Colonic mucosa (tissue), 4 donors: ENCODE measurements at regions not wholly inside any gene's neighbourhood (a gene's known extent, or its start where the extent isn't known, plus 50 kb on each side); places are given as distances from the start of the nearest gene placed in this dataset.

Experiments used
- DNase-seq: peaks from one replicate; pipeline ENCODE4 v3.0.0-alpha.2; 2020
- H3K27ac ChIP-seq: fragments of 200-600 bp; one replicate; pipeline ENCODE4 v1.8.0; 2021
- H3K27me3 ChIP-seq: fragments of 200-600 bp; one replicate; pipeline ENCODE4 v1.8.0; 2021
- H3K36me3 ChIP-seq: fragments of 200-600 bp; one replicate; pipeline ENCODE4 v1.8.0; 2021
- H3K4me1 ChIP-seq: fragments of 200-600 bp; one replicate; pipeline ENCODE4 v1.8.0; 2021; ENCODE audit warnings: mild to moderate bottlenecking
- H3K4me3 ChIP-seq: fragments of 200-600 bp; one replicate; pipeline ENCODE4 v1.8.0; 2021
- H3K9ac ChIP-seq, 2 donors: one replicate each; pipeline ENCODE4 v1.7.0; 2013; ENCODE audit warnings: control low read depth in 2 of 2, low read depth in 2 of 2, low read length in 2 of 2
- H3K9me3 ChIP-seq: fragments of 200-600 bp; one replicate; pipeline ENCODE4 v1.8.0; 2021
- intact Hi-C: fragments of 100-400 bp; cut with DNase I; formaldehyde crosslinking; loops from one replicate; pipeline ENCODE4 v1.14.1; 2022
- TF ChIP-seq, protein P1 (sequence below): fragments of 200-600 bp; IDR thresholded peaks from one replicate; pipeline ENCODE4 v1.8.0; 2022; ENCODE audit warnings: antibody characterized with exemption, mild to moderate bottlenecking
- donor health status: healthy.
- donor health status: DM: no; HTN: no; CAD: no.
- donor health status: DM: no; HTN: no; CAD: no.

GRCh38 chr15:96728591-96728990, 398.1 kb downstream of the NR2F2 start:
- H3K9me3 ChIP-seq = no peaks in the 10 kb centered on the region
- no peak overlapping the region for H3K4me3 ChIP-seq
- no peaks in the 10 kb centered on the region for H3K4me1 ChIP-seq
- no peaks in the 10 kb centered on the region for H3K27me3 ChIP-seq
- DNase-seq = no peak
- no peak overlapping the region for H3K27ac ChIP-seq
- no peaks in the 10 kb centered on the region for H3K36me3 ChIP-seq
- TF ChIP-seq, protein P1, sequence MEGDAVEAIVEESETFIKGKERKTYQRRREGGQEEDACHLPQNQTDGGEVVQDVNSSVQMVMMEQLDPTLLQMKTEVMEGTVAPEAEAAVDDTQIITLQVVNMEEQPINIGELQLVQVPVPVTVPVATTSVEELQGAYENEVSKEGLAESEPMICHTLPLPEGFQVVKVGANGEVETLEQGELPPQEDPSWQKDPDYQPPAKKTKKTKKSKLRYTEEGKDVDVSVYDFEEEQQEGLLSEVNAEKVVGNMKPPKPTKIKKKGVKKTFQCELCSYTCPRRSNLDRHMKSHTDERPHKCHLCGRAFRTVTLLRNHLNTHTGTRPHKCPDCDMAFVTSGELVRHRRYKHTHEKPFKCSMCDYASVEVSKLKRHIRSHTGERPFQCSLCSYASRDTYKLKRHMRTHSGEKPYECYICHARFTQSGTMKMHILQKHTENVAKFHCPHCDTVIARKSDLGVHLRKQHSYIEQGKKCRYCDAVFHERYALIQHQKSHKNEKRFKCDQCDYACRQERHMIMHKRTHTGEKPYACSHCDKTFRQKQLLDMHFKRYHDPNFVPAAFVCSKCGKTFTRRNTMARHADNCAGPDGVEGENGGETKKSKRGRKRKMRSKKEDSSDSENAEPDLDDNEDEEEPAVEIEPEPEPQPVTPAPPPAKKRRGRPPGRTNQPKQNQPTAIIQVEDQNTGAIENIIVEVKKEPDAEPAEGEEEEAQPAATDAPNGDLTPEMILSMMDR = no peak
- intact Hi-C loops = no loop called here
- no peak overlapping the region for H3K9ac ChIP-seq

DNA sequence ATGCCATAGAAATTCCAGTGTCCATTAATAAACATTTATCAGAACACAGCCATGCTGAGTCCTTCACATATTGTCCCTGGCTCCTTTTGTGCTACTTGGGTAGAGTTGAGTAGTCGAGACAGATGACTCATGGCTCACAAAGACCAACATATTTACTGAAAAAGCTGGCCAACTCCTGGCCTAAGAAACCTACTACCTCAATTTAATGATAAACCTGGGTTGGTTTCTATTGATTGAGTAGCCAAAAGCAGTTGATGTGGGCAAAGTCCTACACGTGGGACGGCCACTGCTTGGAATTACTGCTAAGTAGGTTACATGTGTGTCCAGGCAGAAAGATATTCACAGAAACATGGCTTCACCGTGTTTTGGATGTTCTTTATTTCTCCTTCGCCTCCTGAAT, 402.2 kb downstream of the NR2F2 start:
- H3K4me3 ChIP-seq = no peak overlapping the region
- H3K9me3 ChIP-seq = no peaks in the 10 kb centered on the region
- DNase-seq = no peak
- no peak overlapping the region for H3K9ac ChIP-seq
- H3K27me3 ChIP-seq = no peaks in the 10 kb centered on the region
- H3K4me1 ChIP-seq = no peaks in the 10 kb centered on the region
- intact Hi-C loops = no loop called here
- TF ChIP-seq, protein P1 = no peak
- H3K27ac ChIP-seq = no peak overlapping the region
- no peaks in the 10 kb centered on the region for H3K36me3 ChIP-seq

DNA sequence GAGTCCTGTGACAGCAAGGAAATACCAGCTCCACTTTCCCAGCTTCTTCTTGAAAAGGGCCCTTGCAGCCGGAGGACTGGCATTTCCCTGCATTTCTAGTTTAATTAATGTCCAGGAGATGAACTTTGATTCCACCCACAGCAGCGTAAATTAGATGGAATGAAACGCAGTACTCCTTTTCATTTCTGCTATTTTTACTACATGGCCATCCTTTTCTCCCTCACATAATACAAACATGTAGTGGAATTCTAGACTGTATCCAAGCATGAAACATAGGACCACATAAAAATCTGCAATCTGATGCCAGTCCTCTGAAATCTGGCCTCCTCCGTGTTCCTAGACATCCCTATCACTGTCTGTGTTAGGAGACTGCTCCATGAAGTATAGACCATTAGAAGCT, 403.2 kb downstream of the NR2F2 start:
- no peaks in the 10 kb centered on the region for H3K27me3 ChIP-seq
- no peak overlapping the region for H3K9ac ChIP-seq
- intact Hi-C loops = no loop called here
- no peak for DNase-seq
- H3K4me1 ChIP-seq = no peaks in the 10 kb centered on the region
- H3K9me3 ChIP-seq = no peaks in the 10 kb centered on the region
- no peak overlapping the region for H3K27ac ChIP-seq
- H3K4me3 ChIP-seq = no peak overlapping the region
- TF ChIP-seq, protein P1 = no peak
- no peaks in the 10 kb centered on the region for H3K36me3 ChIP-seq

GRCh38 chr15:96735632-96736240, 405.2 kb downstream of the NR2F2 start:
- Histone ChIP-seq H3K9me3 (no peaks in the 10 kb centered on the region), H3K4me3 (no peak overlapping the region), H3K27me3 (no peaks in the 10 kb centered on the region), H3K36me3 (no peaks in the 10 kb centered on the region), H3K4me1 (no peaks in the 10 kb centered on the region), H3K27ac (no peak overlapping the region), H3K9ac (no peak overlapping the region)
- intact Hi-C loops = no loop called here
- TF ChIP-seq, protein P1 = no peak
- DNase-seq = no peak

- Histone ChIP-seq H3K9me3 (no peaks in the 10 kb centered on the region), H3K27me3 (no peaks in the 10 kb centered on the region), H3K27ac (no peak overlapping the region), H3K4me1 (no peaks in the 10 kb centered on the region), H3K36me3 (no peaks in the 10 kb centered on the region), H3K9ac (no peak overlapping the region), H3K4me3 (no peak overlapping the region)
- intact Hi-C loops = no loop called here
- TF ChIP-seq, protein P1 = no peak
- no peak for DNase-seq
These were observed 405.9 kb downstream of the NR2F2 start for GRCh38 chr15:96736384-96736783.
